Activated CD4-positive, alpha-beta memory T cell treated with anti-CD3 and anti-CD28 coated beads, Interleukin-2, amount 10 ng/mL, durations not matched to agents 7 days and 5 days (primary cell): ENCODE measurements at regions not wholly inside any gene's neighbourhood (a gene's known extent, or its start where the extent isn't known, plus 50 kb on each side); places are given as distances from the start of the nearest gene placed in this dataset.
"Not testable (repeated sequence)": the region's sequence is repeated elsewhere in the genome, so short reads cannot be mapped to it uniquely, and the experiment has no call there.

Experiments used
- CTCF ChIA-PET: fragments of 350-600 bp; sonication (Branson Sonifier 250); formaldehyde crosslinking; loops from one replicate; lab custom pipeline; 2021; ENCODE audit warnings: antibody characterized with exemption, inconsistent platforms; lab: Charles Lee
- POLR2A ChIA-PET: fragments of 350-600 bp; sonication (Branson Sonifier 250); formaldehyde crosslinking; loops from one replicate; lab custom pipeline; 2021; ENCODE audit warnings: antibody characterized with exemption; lab: Charles Lee
- DNase-seq: peaks from one replicate; pipeline ENCODE4 v3.0.0-alpha.2; 2020
- H3K27ac Mint-ChIP-seq: one replicate; pipeline ENCODE4 v1.8.0; 2021; ENCODE audit warnings: mild to moderate bottlenecking, mixed read lengths
- H3K27me3 Mint-ChIP-seq: one replicate; pipeline ENCODE4 v1.8.0; 2021; ENCODE audit warnings: mixed read lengths
- H3K36me3 Mint-ChIP-seq: one replicate; pipeline ENCODE4 v1.8.0; 2021; ENCODE audit warnings: low read depth, mixed read lengths
- H3K4me1 Mint-ChIP-seq: one replicate; pipeline ENCODE4 v1.8.0; 2021; ENCODE audit warnings: mixed read lengths
- H3K4me3 Mint-ChIP-seq: one replicate; pipeline ENCODE4 v1.8.0; 2021; ENCODE audit warnings: mild to moderate bottlenecking, mixed read lengths
- H3K9me3 Mint-ChIP-seq: one replicate; pipeline ENCODE4 v1.8.0; 2021; ENCODE audit warnings: mixed read lengths

GRCh38 chr2:78758765-78759164 is 266.7 kb upstream of the REG3G start:
- CTCF ChIA-PET, H3K27ac Mint-ChIP-seq, H3K4me3 Mint-ChIP-seq, POLR2A ChIA-PET, H3K4me1 Mint-ChIP-seq, H3K36me3 Mint-ChIP-seq, DNase-seq, H3K27me3 Mint-ChIP-seq: not testable (repeated sequence)
- peaks cover 41% of the 10 kb centered on the region for H3K9me3 Mint-ChIP-seq

DNA sequence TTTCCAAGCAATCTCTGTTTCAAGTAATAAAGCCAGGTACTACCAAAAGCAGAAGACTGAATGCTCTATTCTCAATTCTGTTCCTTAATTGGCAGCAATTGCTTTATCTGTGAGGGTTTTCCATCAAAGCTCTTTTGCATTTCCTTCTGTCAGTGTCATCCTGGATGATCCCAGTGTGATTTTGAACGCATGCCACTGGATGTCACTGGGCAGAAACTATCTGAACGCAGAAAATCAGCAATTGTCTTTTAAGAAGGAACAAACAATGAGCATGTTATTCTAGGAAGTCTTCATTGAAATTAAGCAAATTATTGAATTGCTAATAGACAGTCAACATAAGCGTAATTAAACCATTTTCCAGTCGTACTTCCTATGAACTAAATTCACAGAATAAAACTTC is 259.0 kb upstream of the REG3G start:
- Mint-ChIP-seq H3K9me3 (peaks cover 18% of the 10 kb centered on the region), H3K4me1 (no peaks in the 10 kb centered on the region), H3K27ac (no peak overlapping the region), H3K4me3 (no peak overlapping the region), H3K36me3 (no peaks in the 10 kb centered on the region), H3K27me3 (no peaks in the 10 kb centered on the region)
- ChIA-PET POLR2A (no interaction called here), CTCF (interaction anchor here (1.5 kb wide), 1 partner anchor 10 kb away, joined by 6 read pairs; no protein-coding TSS in a partner anchor)
- DNase-seq, result no peak

- ChIA-PET POLR2A (no interaction called here), CTCF (interaction anchor here (1.5 kb wide), 1 partner anchor 8 kb away, joined by 6 read pairs; no protein-coding TSS in a partner anchor)
- no peaks in the 10 kb centered on the region for H3K4me1 Mint-ChIP-seq
- no peak overlapping the region for H3K4me3 Mint-ChIP-seq
- no peak for DNase-seq
- H3K36me3 Mint-ChIP-seq, result no peaks in the 10 kb centered on the region
- no peaks in the 10 kb centered on the region for H3K27me3 Mint-ChIP-seq
- H3K9me3 Mint-ChIP-seq, result peaks cover 3% of the 10 kb centered on the region
- H3K27ac Mint-ChIP-seq, result no peak overlapping the region
Measured at GRCh38 chr2:78768016-78768415, 257.5 kb upstream of the REG3G start.

GRCh38 chr2:78775291-78775690 is 250.2 kb upstream of the REG3G start:
- Mint-ChIP-seq H3K4me1 (no peaks in the 10 kb centered on the region), H3K27me3 (no peaks in the 10 kb centered on the region), H3K9me3 (peaks cover 22% of the 10 kb centered on the region), H3K4me3 (no peak overlapping the region), H3K27ac (no peak overlapping the region), H3K36me3 (no peaks in the 10 kb centered on the region)
- ChIA-PET CTCF (interaction anchor here (1.5 kb wide), 1 partner anchor 8 kb away, joined by 6 read pairs; no protein-coding TSS in a partner anchor), POLR2A (no interaction called here)
- no peak for DNase-seq

DNA sequence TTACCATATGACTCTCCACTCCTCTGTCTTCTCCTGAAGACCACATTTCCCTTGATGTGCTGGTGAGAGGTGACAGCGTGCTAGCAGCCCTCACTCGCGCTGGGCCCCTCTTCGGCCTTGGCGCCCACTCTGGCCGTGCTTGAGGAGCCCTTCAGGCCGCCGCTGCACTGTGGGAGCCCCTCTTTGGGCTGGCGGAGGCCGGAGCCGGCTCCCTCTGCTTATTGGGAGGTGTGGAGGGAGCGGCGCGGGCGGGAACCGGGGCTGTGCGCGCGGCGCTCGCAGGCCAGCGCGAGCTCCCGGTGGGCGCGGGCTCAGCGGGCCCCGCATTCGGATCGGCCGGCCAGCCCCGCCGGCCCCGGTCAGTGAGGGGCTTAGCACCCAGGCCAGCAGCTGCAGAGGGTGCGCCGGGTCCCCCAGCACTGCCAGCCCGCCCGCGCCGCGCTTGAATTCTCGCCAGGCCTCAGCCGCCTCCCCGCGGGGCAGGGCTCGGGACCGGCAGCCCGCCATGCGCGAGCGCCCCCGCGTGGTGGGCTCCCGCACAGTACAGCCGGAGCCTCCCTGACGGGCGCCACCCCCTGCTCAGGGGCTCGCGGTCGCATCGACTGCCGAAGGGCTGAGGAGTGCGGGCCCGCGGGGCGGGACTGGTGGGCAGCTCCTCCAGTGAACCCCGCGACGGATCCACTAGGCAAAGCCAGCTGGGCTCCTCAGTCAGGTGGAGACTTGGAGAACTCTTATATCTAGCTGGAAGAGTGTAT is 246.6 kb upstream of the REG3G start:
- H3K9me3 Mint-ChIP-seq, result peaks cover 30% of the 10 kb centered on the region
- no peaks in the 10 kb centered on the region for H3K36me3 Mint-ChIP-seq
- H3K4me1 Mint-ChIP-seq, result no peaks in the 10 kb centered on the region
- no peak for DNase-seq
- CTCF ChIA-PET, result no interaction called here
- no peaks in the 10 kb centered on the region for H3K27me3 Mint-ChIP-seq
- no peak overlapping the region for H3K4me3 Mint-ChIP-seq
- POLR2A ChIA-PET, result no interaction called here
- no peak overlapping the region for H3K27ac Mint-ChIP-seq

GRCh38 chr2:78779761-78780160 is 245.7 kb upstream of the REG3G start:
- no peak for DNase-seq
- CTCF ChIA-PET, result no interaction called here
- Mint-ChIP-seq H3K27ac (no peak overlapping the region), H3K4me3 (no peak overlapping the region), H3K27me3 (no peaks in the 10 kb centered on the region), H3K9me3 (peaks cover 30% of the 10 kb centered on the region), H3K36me3 (no peaks in the 10 kb centered on the region), H3K4me1 (no peaks in the 10 kb centered on the region)
- POLR2A ChIA-PET, result no interaction called here

GRCh38 chr2:78780256-78780655 is 245.2 kb upstream of the REG3G start:
- ChIA-PET CTCF (no interaction called here), POLR2A (no interaction called here)
- no peaks in the 10 kb centered on the region for H3K27me3 Mint-ChIP-seq
- no peaks in the 10 kb centered on the region for H3K4me1 Mint-ChIP-seq
- no peak overlapping the region for H3K27ac Mint-ChIP-seq
- no peaks in the 10 kb centered on the region for H3K36me3 Mint-ChIP-seq
- no peak for DNase-seq
- H3K9me3 Mint-ChIP-seq, result peaks cover 30% of the 10 kb centered on the region
- no peak overlapping the region for H3K4me3 Mint-ChIP-seq

GRCh38 chr2:78780864-78781583 is 244.5 kb upstream of the REG3G start:
- DNase-seq, result no peak
- ChIA-PET POLR2A (no interaction called here), CTCF (no interaction called here)
- H3K4me1 Mint-ChIP-seq, result no peaks in the 10 kb centered on the region
- H3K4me3 Mint-ChIP-seq, result no peak overlapping the region
- H3K27ac Mint-ChIP-seq, result no peak overlapping the region
- no peaks in the 10 kb centered on the region for H3K27me3 Mint-ChIP-seq
- H3K9me3 Mint-ChIP-seq, result peaks cover 30% of the 10 kb centered on the region
- no peaks in the 10 kb centered on the region for H3K36me3 Mint-ChIP-seq

GRCh38 chr2:78782196-78782595 is 243.3 kb upstream of the REG3G start:
- no peak for DNase-seq
- Mint-ChIP-seq H3K9me3 (peaks cover 26% of the 10 kb centered on the region), H3K36me3 (no peaks in the 10 kb centered on the region), H3K4me1 (no peaks in the 10 kb centered on the region), H3K4me3 (no peak overlapping the region), H3K27ac (no peak overlapping the region), H3K27me3 (no peaks in the 10 kb centered on the region)
- POLR2A ChIA-PET, result no interaction called here
- CTCF ChIA-PET, result no interaction called here

GRCh38 chr2:78811955-78812610 is 213.4 kb upstream of the REG3G start:
- Mint-ChIP-seq H3K9me3 (peaks cover 9% of the 10 kb centered on the region), H3K27ac (no peak overlapping the region), H3K27me3 (no peaks in the 10 kb centered on the region), H3K4me3 (no peak overlapping the region), H3K36me3 (no peaks in the 10 kb centered on the region), H3K4me1 (no peaks in the 10 kb centered on the region)
- CTCF ChIA-PET, result no interaction called here
- POLR2A ChIA-PET, result no interaction called here
- DNase-seq, result no peak

DNA sequence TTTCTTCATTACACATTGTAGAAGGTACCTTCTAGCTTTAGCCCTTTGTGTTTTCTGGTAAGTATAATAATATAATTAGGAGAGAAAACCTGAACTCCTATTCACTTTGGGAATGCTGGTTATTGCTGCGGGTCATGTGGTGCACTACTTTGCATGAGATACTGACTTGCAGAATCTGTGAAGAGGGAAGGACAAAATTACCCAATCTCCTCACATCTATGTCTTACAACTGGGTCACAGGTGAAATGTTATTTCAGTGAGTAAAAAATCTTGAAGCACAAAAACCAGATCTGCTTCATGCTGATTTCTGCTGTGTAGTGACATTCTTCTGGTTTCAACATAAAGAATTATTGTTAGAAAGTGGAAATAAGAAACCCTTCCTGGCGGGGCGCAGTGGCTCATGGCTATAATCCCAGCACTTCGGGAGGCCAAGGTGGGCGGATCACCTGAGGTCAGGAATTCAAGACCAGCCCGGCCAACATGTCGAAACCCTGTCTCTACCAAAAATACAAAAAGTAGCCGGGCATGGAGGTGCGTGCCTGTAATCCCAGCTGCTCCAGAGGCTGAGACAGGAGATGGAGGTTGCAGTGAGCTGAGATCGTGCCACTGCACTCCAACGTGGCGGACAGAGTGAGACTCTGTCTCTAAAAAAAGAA is 211.0 kb upstream of the REG3G start:
- no peaks in the 10 kb centered on the region for H3K27me3 Mint-ChIP-seq
- DNase-seq, result no peak
- no peaks in the 10 kb centered on the region for H3K36me3 Mint-ChIP-seq
- H3K27ac Mint-ChIP-seq, result no peak overlapping the region
- no peak overlapping the region for H3K4me3 Mint-ChIP-seq
- peaks cover 5% of the 10 kb centered on the region for H3K9me3 Mint-ChIP-seq
- no peaks in the 10 kb centered on the region for H3K4me1 Mint-ChIP-seq
- CTCF ChIA-PET, result no interaction called here
- POLR2A ChIA-PET, result no interaction called here

- POLR2A ChIA-PET, result no interaction called here
- H3K27me3 Mint-ChIP-seq, result no peaks in the 10 kb centered on the region
- no peak overlapping the region for H3K27ac Mint-ChIP-seq
- peaks cover 8% of the 10 kb centered on the region for H3K9me3 Mint-ChIP-seq
- H3K4me1 Mint-ChIP-seq, result no peaks in the 10 kb centered on the region
- no peak for DNase-seq
- no peaks in the 10 kb centered on the region for H3K36me3 Mint-ChIP-seq
- H3K4me3 Mint-ChIP-seq, result no peak overlapping the region
- CTCF ChIA-PET, result no interaction called here
Measured at GRCh38 chr2:78817430-78817829, 208.1 kb upstream of the REG3G start.

DNA sequence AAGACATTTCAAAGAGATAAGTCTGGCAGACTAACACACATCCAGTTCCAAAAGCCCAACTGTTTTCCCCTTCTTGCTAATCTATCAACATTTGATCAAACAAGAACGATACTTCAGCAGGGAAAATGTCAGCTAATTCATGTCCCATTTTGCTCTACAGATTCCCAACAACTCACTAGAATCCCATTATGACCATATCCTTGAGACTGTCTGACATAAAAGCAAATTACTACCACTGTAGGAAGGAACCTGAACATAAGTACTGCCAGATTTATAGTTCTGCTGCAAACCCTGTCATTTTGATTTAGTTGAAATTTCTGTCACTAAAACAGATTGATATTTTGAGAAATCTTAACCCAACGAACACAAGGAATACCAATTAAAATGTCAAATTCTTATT is 193.0 kb upstream of the REG3G start:
- Mint-ChIP-seq H3K4me1 (no peaks in the 10 kb centered on the region), H3K4me3 (no peak overlapping the region), H3K27ac (no peak overlapping the region), H3K27me3 (no peaks in the 10 kb centered on the region), H3K36me3 (no peaks in the 10 kb centered on the region), H3K9me3 (peaks cover 9% of the 10 kb centered on the region)
- DNase-seq, result no peak
- CTCF ChIA-PET, result no interaction called here
- POLR2A ChIA-PET, result no interaction called here
